Ishikawa (cell line): ENCODE measurements at regions not wholly inside any gene's neighbourhood (a gene's known extent, or its start where the extent isn't known, plus 50 kb on each side); places are given as distances from the start of the nearest gene placed in this dataset.

ENCODE experiments used
- CREB1 ChIP-seq: IDR thresholded peaks from 2 replicates; pipeline ENCODE4 v1.6.1; 2012; ENCODE audit warnings: low read depth
- EP300 ChIP-seq: IDR thresholded peaks from 2 replicates; pipeline ENCODE4 v1.6.1; 2012; ENCODE audit warnings: borderline replicate concordance
- FOXM1 ChIP-seq: IDR thresholded peaks from 2 replicates; pipeline ENCODE4 v1.6.1; 2012; ENCODE audit warnings: low read depth, borderline replicate concordance
- NFIC ChIP-seq: IDR thresholded peaks from 2 replicates; pipeline ENCODE4 v1.6.1; 2012
- REST ChIP-seq: IDR thresholded peaks from 2 replicates; pipeline ENCODE4 v1.6.1; 2012; ENCODE audit warnings: low read depth, mild to moderate bottlenecking
- TEAD4 ChIP-seq: IDR thresholded peaks from 2 replicates; pipeline ENCODE4 v1.6.1; 2012
- TF ChIP-seq, protein P1 (sequence below): IDR thresholded peaks from 2 replicates; pipeline ENCODE4 v1.6.1; 2012

DNA sequence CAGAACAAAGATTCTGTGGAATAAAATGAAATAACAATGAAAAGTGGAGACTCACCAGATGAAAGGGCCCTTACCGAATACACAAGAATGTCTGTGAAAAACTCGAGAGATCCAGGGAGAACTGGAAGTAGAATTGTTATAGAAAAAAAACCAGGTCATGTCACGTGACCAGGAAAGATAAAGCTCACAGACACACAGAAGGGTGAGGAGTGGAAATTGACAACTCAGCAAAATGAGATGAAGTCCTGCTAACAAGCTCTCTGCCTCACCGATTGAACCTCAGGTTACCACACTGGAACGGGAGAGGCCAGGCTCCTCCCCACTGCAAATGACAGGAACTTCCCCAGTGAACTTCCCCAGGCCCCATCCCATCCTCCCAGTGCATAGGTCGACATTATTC, 1618.0 kb upstream of the PCDH10 start:
- TF ChIP-seq TEAD4 (no peak), CREB1 (no peak), NFIC (no peak), EP300 (no peak), FOXM1 (no peak), REST (no peak)
- TF ChIP-seq, protein P1, sequence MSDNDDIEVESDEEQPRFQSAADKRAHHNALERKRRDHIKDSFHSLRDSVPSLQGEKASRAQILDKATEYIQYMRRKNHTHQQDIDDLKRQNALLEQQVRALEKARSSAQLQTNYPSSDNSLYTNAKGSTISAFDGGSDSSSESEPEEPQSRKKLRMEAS, result no peak
